ENCODE measurements at regions not wholly inside any gene's neighbourhood (a gene's known extent, or its start where the extent isn't known, plus 50 kb on each side); places are given as distances from the start of the nearest gene placed in this dataset.

DNA sequence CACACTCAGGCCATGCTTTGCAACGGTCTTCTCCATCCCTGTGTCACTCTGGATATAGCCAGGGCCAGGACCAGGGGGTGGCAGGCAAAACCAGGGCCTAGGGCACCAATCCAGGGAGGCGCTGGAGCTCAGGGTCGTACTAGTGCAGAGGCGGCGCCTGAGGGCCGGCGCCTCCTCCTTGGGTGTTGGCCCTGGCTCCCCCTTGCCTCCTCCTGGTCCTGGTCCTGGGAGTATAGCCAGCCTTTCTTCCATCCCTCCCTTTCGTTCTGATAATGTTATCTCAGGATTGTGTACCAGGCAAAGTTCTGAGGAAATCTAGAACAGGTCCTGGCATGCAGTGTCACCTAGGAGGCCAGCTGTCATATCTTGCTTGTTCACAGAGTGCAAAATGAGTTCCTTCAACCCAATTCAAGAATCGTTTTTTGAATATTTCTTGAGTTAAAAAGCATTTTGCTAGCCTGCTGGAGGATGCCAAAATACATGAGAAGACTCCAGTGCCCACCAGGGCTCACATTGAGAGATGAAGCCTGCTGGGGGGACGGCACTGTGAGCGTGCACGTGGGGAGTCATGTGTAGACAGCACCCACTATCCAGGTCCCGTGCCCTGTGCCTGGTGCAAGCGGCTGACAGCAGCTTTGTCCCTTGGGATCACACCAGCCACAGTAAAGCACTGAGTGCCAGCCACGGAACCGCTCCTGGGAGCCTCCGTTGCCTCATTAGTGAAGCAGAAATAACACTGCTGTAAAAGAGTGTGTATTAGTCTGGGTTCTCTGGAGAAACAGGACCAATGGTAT is 106.9 kb upstream of the C7orf33 start:
- H3K36me3 Mint-ChIP-seq (ENCODE audit: insufficient read depth, unreplicated experiment), result no peaks in the 10 kb centered on the region
- no peaks in the 10 kb centered on the region for H3K4me1 Mint-ChIP-seq (ENCODE audit: insufficient read depth, unreplicated experiment)
- no peaks in the 10 kb centered on the region for H3K27me3 Mint-ChIP-seq (ENCODE audit: insufficient read depth, unreplicated experiment)
- H3K4me3 Mint-ChIP-seq (ENCODE audit: unreplicated experiment), result no peak overlapping the region
- POLR2A ChIA-PET, result interaction anchor here (1.2 kb wide), 1 partner anchor 198 kb away, joined by 3 read pairs; no protein-coding TSS in a partner anchor
- BruUV-seq (replicated peaks), result no TSS peak
- no peaks in the 10 kb centered on the region for H3K9me3 Mint-ChIP-seq (ENCODE audit: unreplicated experiment)
- CTCF ChIA-PET, result interaction anchor here (0.5 to 16.0 kb wide), 10 partner anchors 14 to 480 kb away, joined by 3 to 297 read pairs (median 3); no protein-coding TSS in a partner anchor
- intact Hi-C loops (cut with micrococcal nuclease), result no loop called here
- H3K27ac Mint-ChIP-seq (ENCODE audit: low read depth, unreplicated experiment), result no peak overlapping the region
- TF ChIP-seq, protein P1, sequence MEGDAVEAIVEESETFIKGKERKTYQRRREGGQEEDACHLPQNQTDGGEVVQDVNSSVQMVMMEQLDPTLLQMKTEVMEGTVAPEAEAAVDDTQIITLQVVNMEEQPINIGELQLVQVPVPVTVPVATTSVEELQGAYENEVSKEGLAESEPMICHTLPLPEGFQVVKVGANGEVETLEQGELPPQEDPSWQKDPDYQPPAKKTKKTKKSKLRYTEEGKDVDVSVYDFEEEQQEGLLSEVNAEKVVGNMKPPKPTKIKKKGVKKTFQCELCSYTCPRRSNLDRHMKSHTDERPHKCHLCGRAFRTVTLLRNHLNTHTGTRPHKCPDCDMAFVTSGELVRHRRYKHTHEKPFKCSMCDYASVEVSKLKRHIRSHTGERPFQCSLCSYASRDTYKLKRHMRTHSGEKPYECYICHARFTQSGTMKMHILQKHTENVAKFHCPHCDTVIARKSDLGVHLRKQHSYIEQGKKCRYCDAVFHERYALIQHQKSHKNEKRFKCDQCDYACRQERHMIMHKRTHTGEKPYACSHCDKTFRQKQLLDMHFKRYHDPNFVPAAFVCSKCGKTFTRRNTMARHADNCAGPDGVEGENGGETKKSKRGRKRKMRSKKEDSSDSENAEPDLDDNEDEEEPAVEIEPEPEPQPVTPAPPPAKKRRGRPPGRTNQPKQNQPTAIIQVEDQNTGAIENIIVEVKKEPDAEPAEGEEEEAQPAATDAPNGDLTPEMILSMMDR (IDR thresholded peaks at IDR 0.05; ENCODE audit: unreplicated experiment), result no peak
- no peak for DNase-seq (ENCODE audit: unreplicated experiment)

DNA sequence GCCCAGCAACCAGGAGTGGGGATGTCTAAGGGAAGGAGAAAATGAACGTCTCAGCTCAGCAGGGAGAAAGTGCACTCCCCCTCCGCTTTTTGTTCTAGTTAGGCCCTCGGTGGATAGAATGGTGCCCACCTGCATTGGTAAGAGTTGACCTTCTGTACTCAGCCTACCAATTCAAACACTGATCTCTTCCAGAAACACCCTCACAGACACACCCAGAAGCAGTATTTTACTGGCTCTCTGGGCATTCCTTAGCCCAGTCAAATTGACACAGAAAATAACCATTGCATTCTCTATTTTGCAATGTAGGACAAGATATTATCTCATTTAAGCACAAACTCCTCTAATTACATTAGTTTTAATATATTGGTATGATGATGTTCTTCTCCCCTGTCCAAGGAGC is 106.1 kb upstream of the C7orf33 start:
- TF ChIP-seq, protein P1 (IDR thresholded peaks at IDR 0.05; ENCODE audit: unreplicated experiment), result no peak
- Mint-ChIP-seq H3K27me3 (ENCODE audit: insufficient read depth, unreplicated experiment) (no peaks in the 10 kb centered on the region), H3K4me3 (ENCODE audit: unreplicated experiment) (no peak overlapping the region), H3K4me1 (ENCODE audit: insufficient read depth, unreplicated experiment) (no peaks in the 10 kb centered on the region), H3K36me3 (ENCODE audit: insufficient read depth, unreplicated experiment) (no peaks in the 10 kb centered on the region), H3K27ac (ENCODE audit: low read depth, unreplicated experiment) (no peak overlapping the region), H3K9me3 (ENCODE audit: unreplicated experiment) (no peaks in the 10 kb centered on the region)
- ChIA-PET CTCF (interaction anchor here (0.5 to 16.0 kb wide), 9 partner anchors 43 to 242 kb away, joined by 3 to 297 read pairs (median 4); no protein-coding TSS in a partner anchor), POLR2A (interaction anchor here (0.7 to 1.2 kb wide), 2 partner anchors 70 to 199 kb away, joined by 3 read pairs; no protein-coding TSS in a partner anchor)
- DNase-seq (ENCODE audit: unreplicated experiment), result no peak
- no TSS peak for BruUV-seq (replicated peaks)
- intact Hi-C loops (cut with micrococcal nuclease), result no loop called here

DNA sequence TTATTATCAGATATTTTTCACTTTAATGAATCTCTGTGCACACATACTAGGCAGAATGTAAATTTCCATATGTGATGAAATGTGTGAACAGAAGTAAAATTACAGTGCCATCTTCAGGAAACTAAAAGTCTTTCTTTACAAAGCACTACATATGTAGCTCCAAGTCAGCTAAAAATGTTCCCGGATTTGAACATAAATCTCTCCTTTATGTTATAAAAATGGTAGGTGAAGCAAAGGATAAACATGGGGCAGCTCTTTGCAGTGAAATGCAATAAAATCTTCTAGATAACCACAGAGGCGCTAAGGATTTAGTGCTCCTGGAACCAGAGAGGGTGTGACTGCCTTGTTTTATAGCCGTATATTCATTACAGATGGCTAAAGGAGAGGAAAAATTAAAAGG is 104.9 kb upstream of the C7orf33 start:
- no peak overlapping the region for H3K27ac Mint-ChIP-seq (ENCODE audit: low read depth, unreplicated experiment)
- no peaks in the 10 kb centered on the region for H3K9me3 Mint-ChIP-seq (ENCODE audit: unreplicated experiment)
- no peak overlapping the region for H3K4me3 Mint-ChIP-seq (ENCODE audit: unreplicated experiment)
- no peaks in the 10 kb centered on the region for H3K36me3 Mint-ChIP-seq (ENCODE audit: insufficient read depth, unreplicated experiment)
- no peaks in the 10 kb centered on the region for H3K27me3 Mint-ChIP-seq (ENCODE audit: insufficient read depth, unreplicated experiment)
- CTCF ChIA-PET, result interaction anchor here (0.5 to 16.0 kb wide), 29 partner anchors 9 to 1429 kb away, joined by 3 to 297 read pairs (median 3); no protein-coding TSS in a partner anchor
- TF ChIP-seq, protein P1 (IDR thresholded peaks at IDR 0.05; ENCODE audit: unreplicated experiment), result no peak
- no TSS peak for BruUV-seq (replicated peaks)
- POLR2A ChIA-PET, result interaction anchor here (1.1 kb wide), 1 partner anchor 221 kb away, joined by 6 read pairs; no protein-coding TSS in a partner anchor
- intact Hi-C loops (cut with micrococcal nuclease), result loop anchor here (1.0 kb wide), 2 partner anchors 199 to 220 kb away; no protein-coding TSS in a partner anchor
- no peaks in the 10 kb centered on the region for H3K4me1 Mint-ChIP-seq (ENCODE audit: insufficient read depth, unreplicated experiment)
- peak; percentile 8 for DNase-seq (ENCODE audit: unreplicated experiment)

DNA sequence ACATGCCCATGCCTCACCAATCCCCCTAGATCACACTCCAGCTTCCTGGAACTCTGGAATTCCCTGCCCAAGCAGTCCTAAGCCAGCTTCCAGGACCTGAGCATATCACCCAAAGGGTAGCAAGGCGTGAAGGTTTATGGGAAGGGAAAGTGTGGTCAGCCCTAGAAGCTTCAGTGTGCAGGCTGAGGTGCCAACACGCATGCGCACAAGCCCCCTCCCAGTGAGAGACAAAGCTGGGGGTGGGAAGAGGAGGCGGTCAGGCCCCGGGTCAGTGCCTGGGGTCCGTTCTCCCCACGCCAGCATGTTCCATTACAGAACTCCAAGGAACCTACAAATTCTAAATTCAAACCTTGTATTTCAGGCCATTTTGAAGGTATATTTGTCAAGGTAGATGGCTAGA is 103.6 kb upstream of the C7orf33 start:
- H3K27me3 Mint-ChIP-seq (ENCODE audit: insufficient read depth, unreplicated experiment), result no peaks in the 10 kb centered on the region
- CTCF ChIA-PET, result interaction anchor here (0.6 to 16.0 kb wide), 12 partner anchors 10 to 476 kb away, joined by 3 to 297 read pairs (median 4); no protein-coding TSS in a partner anchor
- peaks cover 2% of the 10 kb centered on the region for H3K4me1 Mint-ChIP-seq (ENCODE audit: insufficient read depth, unreplicated experiment)
- peaks cover 8% of the 10 kb centered on the region for H3K9me3 Mint-ChIP-seq (ENCODE audit: unreplicated experiment)
- intact Hi-C loops (cut with micrococcal nuclease), result no loop called here
- H3K27ac Mint-ChIP-seq (ENCODE audit: low read depth, unreplicated experiment), result no peak overlapping the region
- BruUV-seq (replicated peaks), result no TSS peak
- peaks cover 1% of the 10 kb centered on the region for H3K36me3 Mint-ChIP-seq (ENCODE audit: insufficient read depth, unreplicated experiment)
- POLR2A ChIA-PET, result interaction anchor here (0.8 kb wide), 1 partner anchor 201 kb away, joined by 3 read pairs; no protein-coding TSS in a partner anchor
- DNase-seq (ENCODE audit: unreplicated experiment), result no peak
- no peak overlapping the region for H3K4me3 Mint-ChIP-seq (ENCODE audit: unreplicated experiment)
- TF ChIP-seq, protein P1 (IDR thresholded peaks at IDR 0.05; ENCODE audit: unreplicated experiment), result no peak
